PC-9 (cell line): ENCODE measurements at regions not wholly inside any gene's neighbourhood (a gene's known extent, or its start where the extent isn't known, plus 50 kb on each side); places are given as distances from the start of the nearest gene placed in this dataset.

Experiments
- BruUV-seq: library from RNA; stranded (reverse); fragments of 400-500 nt; replicated peaks from 2 replicates; lab custom pipeline; 2021; lab: Mats Ljungman, UMichigan
- CTCF ChIA-PET: fragments of 300-600 bp; sonication (Branson Sonifier 250); formaldehyde crosslinking; loops from one replicate; lab custom pipeline; 2022; ENCODE audit warnings: antibody characterized with exemption; lab: Charles Lee
- POLR2A ChIA-PET: fragments of 300-600 bp; sonication (Branson Sonifier 250); formaldehyde crosslinking; loops from one replicate; lab custom pipeline; 2022; ENCODE audit warnings: antibody characterized with exemption; ENCODE audit not compliant: unreplicated experiment; lab: Charles Lee
- DNase-seq, 2 experiments: peaks; one replicate each; pipeline versions ENCODE4 v3.0.0 to v3.0.0-alpha.2; 2015 to 2022; ENCODE audit warnings: mixed read lengths in 1 of 2
- H2AFZ ChIP-seq: fragments of 200-600 bp; sonication (generic); 2 replicates; pipeline ENCODE4 v1.8.1; 2017; ENCODE audit warnings: antibody characterized with exemption
- H3F3A ChIP-seq: fragments of 200-600 bp; sonication (generic); 2 replicates; pipeline ENCODE4 v1.8.1; 2017; ENCODE audit warnings: antibody characterized with exemption, mild to moderate bottlenecking, low read depth; ENCODE audit not compliant: insufficient read depth
- H3K27ac ChIP-seq: fragments of 200-600 bp; sonication (generic); 2 replicates; pipeline ENCODE4 v1.6.1; 2016; ENCODE audit warnings: mixed run types
- H3K27me3 ChIP-seq: fragments of 200-600 bp; sonication (generic); 2 replicates; pipeline ENCODE4 v1.6.1; 2016; ENCODE audit warnings: low read depth, mixed run types; ENCODE audit not compliant: insufficient read depth
- H3K36me3 ChIP-seq: fragments of 200-600 bp; sonication (generic); 2 replicates; pipeline ENCODE4 v1.6.1; 2016; ENCODE audit warnings: low read depth, mixed run types
- H3K4me1 ChIP-seq: fragments of 200-600 bp; sonication (generic); replicated peaks from 2 replicates; pipeline ENCODE4 v1.6.1; 2016; ENCODE audit warnings: mixed run types; ENCODE audit not compliant: insufficient read depth
- H3K4me2 ChIP-seq: fragments of 200-600 bp; sonication (generic); 2 replicates; pipeline ENCODE4 v1.6.1; 2017; ENCODE audit warnings: mixed run types
- H3K4me3 ChIP-seq: fragments of 200-600 bp; sonication (generic); 2 replicates; pipeline ENCODE4 v1.6.1; 2016; ENCODE audit warnings: mixed run types
- H3K79me2 ChIP-seq: fragments of 200-600 bp; sonication (generic); 2 replicates; pipeline ENCODE4 v1.6.1; 2017; ENCODE audit warnings: low read depth, mixed run types
- H3K9me2 ChIP-seq: fragments of 200-600 bp; sonication (generic); 2 replicates; pipeline ENCODE4 v1.8.1; 2017; ENCODE audit warnings: mild to moderate bottlenecking; ENCODE audit not compliant: insufficient read depth
- H3K9me3 ChIP-seq: fragments of 200-600 bp; sonication (generic); 2 replicates; pipeline ENCODE4 v1.8.1; 2016; ENCODE audit warnings: low read depth; ENCODE audit not compliant: insufficient read depth
- H4K20me1 ChIP-seq: fragments of 200-600 bp; sonication (generic); 2 replicates; pipeline ENCODE4 v1.8.1; 2017; ENCODE audit not compliant: insufficient read depth
- EZH2 ChIP-seq: fragments of 200-600 bp; sonication (generic); IDR thresholded peaks from 2 replicates; pipeline ENCODE4 v1.8.0; 2017; ENCODE audit warnings: antibody characterized with exemption, low read depth
- intact Hi-C: fragments of 100-400 bp; cut with micrococcal nuclease; formaldehyde crosslinking; loops from one replicate; pipeline ENCODE4 v1.10.0; 2022; ENCODE audit not compliant: unreplicated experiment
- TF ChIP-seq, protein P1 (sequence below): fragments of 200-600 bp; sonication (generic); conservative IDR thresholded peaks from 2 replicates; pipeline ENCODE4 v1.6.1; 2017; ENCODE audit warnings: mixed run types, antibody characterized with exemption, mild to moderate bottlenecking, moderate library complexity

- no peaks in the 10 kb centered on the region for H3K4me1 ChIP-seq
- no peaks in the 10 kb centered on the region for H4K20me1 ChIP-seq
- H3K27ac ChIP-seq, result no peak overlapping the region
- H3F3A ChIP-seq, result no peaks in the 10 kb centered on the region
- DNase-seq, result no peak
- TF ChIP-seq, protein P1, sequence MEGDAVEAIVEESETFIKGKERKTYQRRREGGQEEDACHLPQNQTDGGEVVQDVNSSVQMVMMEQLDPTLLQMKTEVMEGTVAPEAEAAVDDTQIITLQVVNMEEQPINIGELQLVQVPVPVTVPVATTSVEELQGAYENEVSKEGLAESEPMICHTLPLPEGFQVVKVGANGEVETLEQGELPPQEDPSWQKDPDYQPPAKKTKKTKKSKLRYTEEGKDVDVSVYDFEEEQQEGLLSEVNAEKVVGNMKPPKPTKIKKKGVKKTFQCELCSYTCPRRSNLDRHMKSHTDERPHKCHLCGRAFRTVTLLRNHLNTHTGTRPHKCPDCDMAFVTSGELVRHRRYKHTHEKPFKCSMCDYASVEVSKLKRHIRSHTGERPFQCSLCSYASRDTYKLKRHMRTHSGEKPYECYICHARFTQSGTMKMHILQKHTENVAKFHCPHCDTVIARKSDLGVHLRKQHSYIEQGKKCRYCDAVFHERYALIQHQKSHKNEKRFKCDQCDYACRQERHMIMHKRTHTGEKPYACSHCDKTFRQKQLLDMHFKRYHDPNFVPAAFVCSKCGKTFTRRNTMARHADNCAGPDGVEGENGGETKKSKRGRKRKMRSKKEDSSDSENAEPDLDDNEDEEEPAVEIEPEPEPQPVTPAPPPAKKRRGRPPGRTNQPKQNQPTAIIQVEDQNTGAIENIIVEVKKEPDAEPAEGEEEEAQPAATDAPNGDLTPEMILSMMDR, result no peak
- TF ChIP-seq EZH2, result no peak
- H3K27me3 ChIP-seq, result peaks cover 45% of the 10 kb centered on the region
- ChIA-PET CTCF (no interaction called here), POLR2A (no interaction called here)
- no peaks in the 10 kb centered on the region for H3K79me2 ChIP-seq
- intact Hi-C loops, result no loop called here
- no peak overlapping the region for H3K4me2 ChIP-seq
- no peaks in the 10 kb centered on the region for H3K36me3 ChIP-seq
- no peaks in the 10 kb centered on the region for H3K9me2 ChIP-seq
- no TSS peak for BruUV-seq
- no peak overlapping the region for H3K4me3 ChIP-seq
- no peaks in the 10 kb centered on the region for H3K9me3 ChIP-seq
- no peak overlapping the region for H2AFZ ChIP-seq
Measured at GRCh38 chr2:8133913-8134472, 547.9 kb upstream of the ID2 start.

GRCh38 chr2:8134473-8134932, 547.4 kb upstream of the ID2 start:
- Histone ChIP-seq H3K79me2 (no peaks in the 10 kb centered on the region), H3K27me3 (peaks cover 45% of the 10 kb centered on the region), H4K20me1 (no peaks in the 10 kb centered on the region), H3K4me3 (no peak overlapping the region), H3K4me1 (no peaks in the 10 kb centered on the region), H3K9me2 (no peaks in the 10 kb centered on the region), H3F3A (no peaks in the 10 kb centered on the region), H2AFZ (no peak overlapping the region), H3K4me2 (no peak overlapping the region), H3K36me3 (no peaks in the 10 kb centered on the region), H3K27ac (no peak overlapping the region), H3K9me3 (no peaks in the 10 kb centered on the region)
- ChIA-PET CTCF (no interaction called here), POLR2A (no interaction called here)
- intact Hi-C loops, result no loop called here
- no TSS peak for BruUV-seq
- TF ChIP-seq, protein P1, result no peak
- no peak for TF ChIP-seq EZH2
- no peak for DNase-seq

DNA sequence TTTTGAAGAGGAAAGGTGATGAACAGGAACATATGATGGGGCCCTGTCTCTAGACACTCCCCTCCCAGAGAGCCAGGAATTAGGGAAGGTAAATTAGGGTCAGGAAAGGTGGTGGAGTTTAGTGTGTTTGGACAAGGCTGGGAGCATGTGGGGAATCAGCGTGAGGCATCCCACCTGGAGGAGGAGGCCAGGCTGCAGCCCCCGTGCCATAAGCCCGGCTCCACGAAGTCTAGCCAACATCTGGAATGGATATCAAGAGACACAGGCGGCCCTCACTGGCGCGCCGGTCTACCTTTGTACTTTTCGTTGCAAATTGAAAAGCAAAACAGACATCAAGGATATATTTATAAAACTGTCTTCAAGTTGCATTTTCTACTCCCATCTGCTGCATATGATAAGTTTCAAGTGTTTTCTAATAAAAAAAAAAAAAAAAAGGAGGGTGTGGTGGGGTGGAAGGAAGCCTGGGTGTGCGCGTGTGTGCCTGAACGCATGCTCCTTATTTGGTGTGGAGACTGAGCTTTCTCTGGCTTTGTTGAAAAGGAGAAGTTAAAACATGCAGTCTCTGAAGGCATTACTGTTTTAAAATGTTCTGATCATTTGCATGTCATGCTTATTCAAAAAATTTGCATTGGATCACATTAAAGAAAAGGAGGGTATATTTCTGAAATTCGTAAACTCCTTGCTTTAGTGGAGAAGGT, 546.7 kb upstream of the ID2 start:
- no peak for DNase-seq
- intact Hi-C loops, result no loop called here
- Histone ChIP-seq H3K9me2 (no peaks in the 10 kb centered on the region), H3K79me2 (no peaks in the 10 kb centered on the region), H3K36me3 (no peaks in the 10 kb centered on the region), H3K4me3 (no peak overlapping the region), H2AFZ (no peak overlapping the region), H3K4me2 (no peak overlapping the region), H3F3A (no peaks in the 10 kb centered on the region), H3K9me3 (no peaks in the 10 kb centered on the region), H3K4me1 (no peaks in the 10 kb centered on the region), H3K27me3 (peaks cover 45% of the 10 kb centered on the region), H3K27ac (no peak overlapping the region), H4K20me1 (no peaks in the 10 kb centered on the region)
- CTCF ChIA-PET, result no interaction called here
- POLR2A ChIA-PET, result no interaction called here
- no peak for TF ChIP-seq EZH2
- TF ChIP-seq, protein P1, result no peak
- no TSS peak for BruUV-seq
